Left lung (tissue), 4 donors: ENCODE measurements at regions not wholly inside any gene's neighbourhood (a gene's known extent, or its start where the extent isn't known, plus 50 kb on each side); places are given as distances from the start of the nearest gene placed in this dataset.
"Not testable (repeated sequence)": the region's sequence is repeated elsewhere in the genome, so short reads cannot be mapped to it uniquely, and the experiment has no call there.

Source experiments
- ATAC-seq: fragments of 200-7000 bp; cut with Tn5 transposase; one replicate; pipeline ENCODE4 v1.9.1; 2020; ENCODE audit warnings: moderate library complexity
- DNase-seq, 4 donors: peaks; one replicate each; pipeline ENCODE4 v3.0.0-alpha.2; 2013 to 2020
- H3K27ac ChIP-seq, 2 donors: fragments of 200-600 bp; sonication (generic) in 1 of 2; one replicate each; pipeline versions ENCODE4 v1.5.0 to v1.8.0; 2020 to 2021
- H3K27me3 ChIP-seq, 2 donors: fragments of 200-600 bp; sonication (generic) in 1 of 2; one replicate each; pipeline versions ENCODE4 v1.5.0 to v1.8.0; 2020 to 2021
- H3K36me3 ChIP-seq, 2 donors: fragments of 200-600 bp; sonication (generic) in 1 of 2; one replicate each; pipeline versions ENCODE4 v1.5.0 to v1.8.0; 2020 to 2021
- H3K4me1 ChIP-seq, 2 donors: fragments of 200-600 bp; one replicate each; pipeline ENCODE4 v1.8.0; 2021
- H3K4me3 ChIP-seq, 2 donors: fragments of 200-600 bp; sonication (generic) in 1 of 2; one replicate each; pipeline versions ENCODE4 v1.5.0 to v1.8.0; 2020 to 2021; ENCODE audit warnings: mild to moderate bottlenecking in 1 of 2
- H3K9me3 ChIP-seq, 2 donors: fragments of 200-600 bp; sonication (generic) in 1 of 2; one replicate each; pipeline versions ENCODE4 v1.5.0 to v1.8.0; 2020 to 2021
- intact Hi-C, 2 donors: fragments of 100-400 bp; cut with DNase I; formaldehyde crosslinking; loops; one replicate each; pipeline versions ENCODE4 v1.11.2 to v1.14.2; 2022
- TF ChIP-seq, protein P1 (sequence below), 2 donors: fragments of 200-600 bp; sonication (generic) in 1 of 2; IDR thresholded peaks; one replicate each; pipeline versions ENCODE4 v1.5.0 to v1.8.0; 2021; ENCODE audit warnings: antibody characterized with exemption in 2 of 2
- donor health status: DM: no; HTN: yes; CAD: no.
- donor health status: DM: no; HTN: no; CAD: no.

DNA sequence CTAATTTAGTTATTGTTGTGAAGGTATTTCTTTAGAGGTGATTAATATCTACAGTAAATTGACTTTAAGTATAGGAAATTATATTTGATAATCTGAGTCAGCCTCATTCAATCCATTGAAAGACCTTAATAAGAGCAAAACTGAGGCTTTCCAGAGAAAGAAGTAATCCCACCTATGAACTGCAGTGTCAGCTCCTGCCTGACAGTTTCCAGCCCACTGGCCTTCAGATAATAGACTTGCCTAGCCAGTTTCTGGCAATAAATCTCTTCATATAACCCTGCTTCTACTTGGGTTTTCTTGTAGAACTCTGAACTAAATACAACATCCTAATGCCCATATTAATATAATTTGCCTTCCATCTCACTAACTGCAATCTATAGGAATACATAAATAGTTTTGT is 437.9 kb upstream of the UBE2E3 start:
- no peaks in the 10 kb centered on the region for H3K9me3 ChIP-seq
- H3K36me3 ChIP-seq = no peaks in the 10 kb centered on the region
- no peaks in the 10 kb centered on the region for H3K27me3 ChIP-seq
- no peak overlapping the region for H3K27ac ChIP-seq
- no peak overlapping the region for H3K4me3 ChIP-seq
- intact Hi-C loops = no loop called here
- no peak for ATAC-seq
- no peak for DNase-seq
- TF ChIP-seq, protein P1, sequence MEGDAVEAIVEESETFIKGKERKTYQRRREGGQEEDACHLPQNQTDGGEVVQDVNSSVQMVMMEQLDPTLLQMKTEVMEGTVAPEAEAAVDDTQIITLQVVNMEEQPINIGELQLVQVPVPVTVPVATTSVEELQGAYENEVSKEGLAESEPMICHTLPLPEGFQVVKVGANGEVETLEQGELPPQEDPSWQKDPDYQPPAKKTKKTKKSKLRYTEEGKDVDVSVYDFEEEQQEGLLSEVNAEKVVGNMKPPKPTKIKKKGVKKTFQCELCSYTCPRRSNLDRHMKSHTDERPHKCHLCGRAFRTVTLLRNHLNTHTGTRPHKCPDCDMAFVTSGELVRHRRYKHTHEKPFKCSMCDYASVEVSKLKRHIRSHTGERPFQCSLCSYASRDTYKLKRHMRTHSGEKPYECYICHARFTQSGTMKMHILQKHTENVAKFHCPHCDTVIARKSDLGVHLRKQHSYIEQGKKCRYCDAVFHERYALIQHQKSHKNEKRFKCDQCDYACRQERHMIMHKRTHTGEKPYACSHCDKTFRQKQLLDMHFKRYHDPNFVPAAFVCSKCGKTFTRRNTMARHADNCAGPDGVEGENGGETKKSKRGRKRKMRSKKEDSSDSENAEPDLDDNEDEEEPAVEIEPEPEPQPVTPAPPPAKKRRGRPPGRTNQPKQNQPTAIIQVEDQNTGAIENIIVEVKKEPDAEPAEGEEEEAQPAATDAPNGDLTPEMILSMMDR (IDR thresholded peaks at IDR 0.05) = no peak
- no peaks in the 10 kb centered on the region for H3K4me1 ChIP-seq

DNA sequence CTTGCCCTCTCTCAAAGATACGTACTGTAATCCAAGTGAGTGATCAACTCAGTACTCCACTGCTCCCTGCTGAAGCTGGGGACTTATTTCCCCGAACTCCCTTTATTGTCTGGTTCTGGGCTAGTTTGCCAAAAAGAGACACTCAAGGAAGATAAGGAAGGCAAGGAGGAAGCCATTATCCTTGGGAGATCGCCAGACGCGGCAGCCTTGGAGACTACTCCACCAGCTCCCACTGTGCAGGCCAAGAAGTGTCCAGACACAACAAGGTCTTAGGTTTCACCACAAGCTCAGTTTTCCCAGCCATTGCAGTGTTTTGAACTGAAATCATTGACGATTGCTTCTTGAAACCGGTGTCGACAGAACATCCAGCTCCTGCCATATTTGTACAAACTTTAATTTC is 439.6 kb upstream of the UBE2E3 start:
- H3K4me3 ChIP-seq = no peak overlapping the region
- ATAC-seq (no peak), DNase-seq (peak in 1 of 4 donors; percentile 20)
- H3K36me3 ChIP-seq = no peaks in the 10 kb centered on the region
- TF ChIP-seq, protein P1 (IDR thresholded peaks at IDR 0.05) = no peak
- no peaks in the 10 kb centered on the region for H3K4me1 ChIP-seq
- no peak overlapping the region for H3K27ac ChIP-seq
- H3K9me3 ChIP-seq = no peaks in the 10 kb centered on the region
- intact Hi-C loops = no loop called here
- H3K27me3 ChIP-seq = no peaks in the 10 kb centered on the region

DNA sequence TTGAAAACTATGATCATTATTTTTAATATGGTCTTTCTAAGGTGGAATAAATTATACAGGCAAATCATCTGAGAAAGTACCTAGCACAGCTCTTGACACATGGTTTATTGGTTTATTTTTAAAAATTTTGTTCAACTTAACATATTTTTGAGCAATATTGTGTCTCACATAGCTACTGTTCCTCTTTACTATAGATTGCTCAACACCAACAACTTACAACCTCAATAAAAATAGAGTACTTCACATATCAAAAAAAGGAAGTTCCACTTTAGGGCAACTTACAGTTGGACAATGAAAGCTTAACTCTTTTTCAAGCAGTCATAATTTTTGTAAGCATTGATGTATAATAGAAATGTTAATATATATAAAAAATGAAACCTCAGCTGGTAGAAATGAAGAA is 440.9 kb upstream of the UBE2E3 start:
- no peaks in the 10 kb centered on the region for H3K27me3 ChIP-seq
- TF ChIP-seq, protein P1 (IDR thresholded peaks at IDR 0.05) = no peak
- no peak overlapping the region for H3K4me3 ChIP-seq
- DNase-seq = no peak
- no peaks in the 10 kb centered on the region for H3K36me3 ChIP-seq
- no peaks in the 10 kb centered on the region for H3K4me1 ChIP-seq
- intact Hi-C loops = no loop called here
- peak; percentile 35 for ATAC-seq
- H3K9me3 ChIP-seq = no peaks in the 10 kb centered on the region
- no peak overlapping the region for H3K27ac ChIP-seq

DNA sequence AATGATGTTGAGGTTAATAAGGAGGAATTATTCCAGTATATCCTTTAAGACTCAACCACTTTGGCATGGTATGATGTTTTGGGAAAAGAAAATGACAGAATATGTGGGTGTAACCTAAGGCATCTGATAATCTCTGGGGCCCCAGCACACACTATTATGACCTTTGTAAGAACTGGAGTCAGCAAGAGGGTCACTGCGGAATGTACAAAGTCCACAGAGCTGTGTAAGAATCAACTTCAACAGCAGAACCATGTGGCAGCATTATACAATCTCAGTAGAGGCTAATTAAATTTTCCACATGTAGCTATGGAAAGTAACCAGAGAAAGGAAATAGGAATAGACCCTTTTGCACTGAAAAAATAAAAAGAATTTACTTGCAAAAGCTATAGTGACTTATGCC is 445.1 kb upstream of the UBE2E3 start:
- DNase-seq (no peak), ATAC-seq (no peak)
- Histone ChIP-seq H3K27me3 (no peaks in the 10 kb centered on the region), H3K9me3 (no peaks in the 10 kb centered on the region), H3K4me1 (no peaks in the 10 kb centered on the region), H3K36me3 (no peaks in the 10 kb centered on the region), H3K4me3 (no peak overlapping the region), H3K27ac (no peak overlapping the region)
- intact Hi-C loops = no loop called here
- TF ChIP-seq, protein P1 (IDR thresholded peaks at IDR 0.05) = no peak

DNA sequence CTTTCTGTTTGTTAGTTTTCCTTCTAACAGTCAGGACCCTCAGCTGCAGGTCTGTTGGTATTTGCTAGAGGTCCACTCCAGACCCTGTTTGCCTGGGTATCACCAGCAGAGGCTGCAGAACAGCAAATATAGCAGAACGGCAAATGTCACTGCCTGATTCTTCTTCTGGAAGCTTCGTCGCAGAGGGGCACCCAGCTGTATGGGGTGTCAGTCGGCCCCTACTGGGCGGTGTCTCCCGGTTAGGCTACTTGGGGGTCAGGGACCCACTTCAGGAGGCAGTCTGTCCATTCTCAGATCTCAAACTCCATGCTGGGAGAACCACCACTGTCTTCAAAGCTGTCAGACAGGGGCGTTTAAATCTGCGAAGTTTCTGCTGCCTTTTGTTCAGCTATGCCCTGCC is 448.6 kb upstream of the UBE2E3 start:
- H3K27ac ChIP-seq, intact Hi-C loops, H3K27me3 ChIP-seq, ATAC-seq, H3K4me1 ChIP-seq, H3K9me3 ChIP-seq, H3K36me3 ChIP-seq, H3K4me3 ChIP-seq: not testable (repeated sequence)
- peak in 1 of 4 donors; percentile 27 for DNase-seq

DNA sequence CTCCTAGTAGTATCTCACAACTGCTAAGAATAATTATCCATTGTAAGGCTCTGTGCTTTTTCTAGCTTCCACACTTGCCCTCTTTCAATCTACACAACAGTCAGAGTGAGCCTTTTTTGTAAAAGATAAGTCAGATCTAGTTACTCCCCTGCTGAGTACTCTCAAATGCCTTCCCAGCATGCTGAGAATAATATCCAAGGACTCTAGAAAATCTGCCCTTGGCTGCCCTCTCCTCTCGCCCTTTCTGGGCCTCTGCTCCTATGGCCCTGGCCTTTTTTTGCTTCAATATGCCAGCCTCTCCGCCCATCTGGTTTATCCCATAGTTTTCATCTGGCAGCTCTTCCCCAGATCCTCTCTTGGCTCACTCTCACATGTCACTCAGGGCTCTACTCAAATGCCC is 455.9 kb upstream of the UBE2E3 start:
- Histone ChIP-seq H3K36me3 (no peaks in the 10 kb centered on the region), H3K9me3 (peaks cover 0 to 4% of the 10 kb centered on the region in 2 donors), H3K4me1 (no peaks in the 10 kb centered on the region), H3K27me3 (no peaks in the 10 kb centered on the region), H3K27ac (no peak overlapping the region), H3K4me3 (no peak overlapping the region)
- TF ChIP-seq, protein P1 (IDR thresholded peaks at IDR 0.05) = no peak
- DNase-seq = no peak
- intact Hi-C loops = no loop called here
- ATAC-seq = no peak
